ENCODE measurements at regions not wholly inside any gene's neighbourhood (a gene's known extent, or its start where the extent isn't known, plus 50 kb on each side); places are given as distances from the start of the nearest gene placed in this dataset.

DNA sequence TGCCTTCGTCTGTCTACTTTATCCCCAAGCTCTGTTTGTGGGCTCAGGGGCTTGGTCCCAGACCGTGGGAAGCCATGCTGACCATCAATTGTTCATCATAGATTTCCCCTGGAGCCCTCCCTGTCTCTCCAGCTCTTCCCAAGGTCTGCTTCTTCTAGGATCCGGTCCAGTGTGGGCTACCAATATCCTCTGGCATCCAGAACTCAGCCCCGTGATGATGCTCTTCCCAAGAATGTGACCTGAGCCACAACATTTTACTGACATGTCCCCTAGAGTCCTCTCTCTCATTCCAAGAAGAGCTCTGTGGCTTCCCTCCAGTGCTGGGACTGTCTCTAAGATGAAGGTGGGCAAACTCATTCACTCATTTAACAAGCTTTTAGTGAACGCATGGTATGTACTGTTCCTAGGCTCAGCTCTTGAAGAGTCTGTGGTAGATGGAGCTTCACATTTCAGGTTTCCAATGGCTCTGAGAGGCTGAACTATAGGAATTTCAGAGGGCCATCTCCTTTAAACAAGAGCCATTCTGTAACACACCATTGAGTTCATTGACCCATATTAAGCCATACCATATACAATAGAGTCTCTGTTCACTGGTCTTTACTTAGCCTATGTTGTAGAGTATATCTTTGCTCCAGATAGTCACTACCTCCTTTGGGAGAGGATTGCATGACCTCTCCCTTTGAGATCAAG lies 142.0 kb upstream of the APCDD1 start:
- Histone ChIP-seq H3K4me1 (no peaks in the 10 kb centered on the region), H3K9me3 (no peaks in the 10 kb centered on the region), H3K4me3 (no peak overlapping the region), H3K27me3 (no peaks in the 10 kb centered on the region), H3K36me3 (no peaks in the 10 kb centered on the region), H3K27ac (no peak overlapping the region)
- intact Hi-C loops (cut with DNase I), result no loop called here
- TF ChIP-seq, protein P1, sequence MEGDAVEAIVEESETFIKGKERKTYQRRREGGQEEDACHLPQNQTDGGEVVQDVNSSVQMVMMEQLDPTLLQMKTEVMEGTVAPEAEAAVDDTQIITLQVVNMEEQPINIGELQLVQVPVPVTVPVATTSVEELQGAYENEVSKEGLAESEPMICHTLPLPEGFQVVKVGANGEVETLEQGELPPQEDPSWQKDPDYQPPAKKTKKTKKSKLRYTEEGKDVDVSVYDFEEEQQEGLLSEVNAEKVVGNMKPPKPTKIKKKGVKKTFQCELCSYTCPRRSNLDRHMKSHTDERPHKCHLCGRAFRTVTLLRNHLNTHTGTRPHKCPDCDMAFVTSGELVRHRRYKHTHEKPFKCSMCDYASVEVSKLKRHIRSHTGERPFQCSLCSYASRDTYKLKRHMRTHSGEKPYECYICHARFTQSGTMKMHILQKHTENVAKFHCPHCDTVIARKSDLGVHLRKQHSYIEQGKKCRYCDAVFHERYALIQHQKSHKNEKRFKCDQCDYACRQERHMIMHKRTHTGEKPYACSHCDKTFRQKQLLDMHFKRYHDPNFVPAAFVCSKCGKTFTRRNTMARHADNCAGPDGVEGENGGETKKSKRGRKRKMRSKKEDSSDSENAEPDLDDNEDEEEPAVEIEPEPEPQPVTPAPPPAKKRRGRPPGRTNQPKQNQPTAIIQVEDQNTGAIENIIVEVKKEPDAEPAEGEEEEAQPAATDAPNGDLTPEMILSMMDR (IDR thresholded peaks at IDR 0.05), result no peak
- ATAC-seq, result no peak
- no peak for DNase-seq

DNA sequence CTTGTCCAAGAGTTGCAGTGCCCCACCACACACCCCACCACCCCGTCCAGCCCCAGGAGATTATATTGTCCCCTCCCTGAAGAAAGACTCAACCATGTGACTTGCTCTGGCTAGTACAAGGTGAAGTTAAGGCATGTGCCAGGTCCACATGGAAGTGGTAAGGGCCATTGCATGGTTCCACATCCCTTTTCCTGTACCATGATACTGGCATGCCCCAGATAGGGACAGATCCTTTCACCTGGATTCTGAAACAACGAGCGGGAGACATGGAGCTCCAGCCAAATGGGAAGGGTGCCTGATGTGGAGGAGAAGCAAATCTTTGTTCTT lies 141.5 kb upstream of the APCDD1 start:
- no peak for DNase-seq
- Histone ChIP-seq H3K4me1 (no peaks in the 10 kb centered on the region), H3K36me3 (no peaks in the 10 kb centered on the region), H3K27me3 (no peaks in the 10 kb centered on the region), H3K9me3 (no peaks in the 10 kb centered on the region), H3K4me3 (no peak overlapping the region), H3K27ac (no peak overlapping the region)
- TF ChIP-seq, protein P1 (IDR thresholded peaks at IDR 0.05), result no peak
- ATAC-seq, result no peak
- intact Hi-C loops (cut with DNase I), result no loop called here

DNA sequence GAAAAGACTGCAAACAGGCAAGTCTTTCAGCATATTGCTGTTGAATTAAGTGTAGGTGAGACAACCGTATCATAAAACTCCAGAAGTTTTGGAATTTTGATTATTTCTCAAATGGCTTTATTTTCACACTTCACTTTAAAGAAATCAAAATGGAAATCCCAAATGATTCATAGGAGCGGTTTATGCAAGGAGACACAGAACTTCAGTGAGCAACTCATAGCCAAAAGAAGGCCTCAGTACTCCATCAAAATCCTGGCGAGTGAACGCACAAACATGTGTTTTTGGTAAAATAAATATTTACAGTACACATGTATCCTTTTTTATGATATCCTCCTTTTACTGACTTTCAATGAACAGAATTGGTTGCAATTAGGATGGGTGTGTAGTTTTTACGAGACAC lies 140.4 kb upstream of the APCDD1 start:
- ATAC-seq (no peak), DNase-seq (no peak)
- TF ChIP-seq, protein P1 (IDR thresholded peaks at IDR 0.05), result no peak
- Histone ChIP-seq H3K9me3 (no peaks in the 10 kb centered on the region), H3K4me1 (no peaks in the 10 kb centered on the region), H3K36me3 (no peaks in the 10 kb centered on the region), H3K27ac (no peak overlapping the region), H3K27me3 (no peaks in the 10 kb centered on the region), H3K4me3 (no peak overlapping the region)
- intact Hi-C loops (cut with DNase I), result no loop called here

DNA sequence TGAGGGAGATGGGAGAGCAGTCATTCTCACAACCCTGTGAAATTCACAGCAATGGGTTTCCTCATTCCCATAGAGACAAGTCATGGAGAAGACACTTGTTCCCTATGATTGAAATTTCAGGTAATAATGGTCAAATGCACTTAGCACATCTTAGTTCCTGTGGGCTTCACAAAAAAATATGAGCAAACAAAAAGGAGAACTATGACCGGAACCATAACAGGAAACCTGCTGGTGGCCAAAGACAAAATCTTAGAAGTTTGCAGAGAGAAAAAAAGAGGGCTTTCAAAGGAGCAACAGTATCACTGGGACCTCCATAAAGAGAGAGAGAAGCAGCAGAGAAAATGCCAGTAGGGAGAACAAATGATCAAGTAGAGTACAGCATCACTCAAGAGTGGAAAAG lies 138.9 kb upstream of the APCDD1 start:
- DNase-seq, result no peak
- Histone ChIP-seq H3K9me3 (no peaks in the 10 kb centered on the region), H3K27ac (no peak overlapping the region), H3K27me3 (no peaks in the 10 kb centered on the region), H3K36me3 (no peaks in the 10 kb centered on the region), H3K4me3 (no peak overlapping the region), H3K4me1 (no peaks in the 10 kb centered on the region)
- intact Hi-C loops (cut with DNase I), result no loop called here
- no peak for ATAC-seq
- TF ChIP-seq, protein P1 (IDR thresholded peaks at IDR 0.05), result no peak

DNA sequence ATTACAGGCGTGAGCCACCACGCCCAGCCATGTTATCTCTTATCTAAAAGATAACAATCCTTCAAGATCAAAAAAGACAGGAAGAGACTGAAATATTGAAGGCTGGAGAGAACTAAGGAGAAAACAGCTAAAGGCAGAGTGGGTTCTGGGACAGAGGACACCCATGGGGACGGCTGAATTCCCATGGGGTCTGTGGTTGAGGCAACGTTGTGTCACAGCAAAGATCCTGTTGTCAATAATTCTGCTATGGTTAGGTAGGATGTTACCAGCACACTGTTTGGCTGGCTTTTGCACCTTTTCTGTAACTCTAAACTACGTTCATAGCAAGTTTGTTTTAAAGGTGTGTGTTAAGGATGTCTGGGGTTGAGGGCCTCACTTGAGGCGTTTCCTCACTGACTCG lies 137.7 kb upstream of the APCDD1 start:
- no peak overlapping the region for H3K4me3 ChIP-seq
- H3K4me1 ChIP-seq, result no peaks in the 10 kb centered on the region
- no peak overlapping the region for H3K27ac ChIP-seq
- TF ChIP-seq, protein P1 (IDR thresholded peaks at IDR 0.05), result no peak
- no peaks in the 10 kb centered on the region for H3K36me3 ChIP-seq
- DNase-seq (no peak), ATAC-seq (no peak)
- no peaks in the 10 kb centered on the region for H3K27me3 ChIP-seq
- intact Hi-C loops (cut with DNase I), result no loop called here
- no peaks in the 10 kb centered on the region for H3K9me3 ChIP-seq
